Liver (tissue), 8 donors: ENCODE measurements at regions not wholly inside any gene's neighbourhood (a gene's known extent, or its start where the extent isn't known, plus 50 kb on each side); places are given as distances from the start of the nearest gene placed in this dataset.

Experiments used
- DNase-seq: peaks from one replicate; pipeline ENCODE4 v3.0.0-alpha.2; 2017; ENCODE audit warnings: low spot score
- H3K27ac ChIP-seq, 2 donors: one replicate each; pipeline ENCODE4 v1.7.0; 2013; ENCODE audit warnings: inconsistent platforms in 2 of 2, low read length in 2 of 2, control low read depth in 1 of 2, low read depth in 1 of 2, mild to moderate bottlenecking in 1 of 2
- H3K27me3 ChIP-seq, 4 donors: one replicate each; pipeline versions ENCODE4 v1.6.1 to v1.7.0; 2013; ENCODE audit warnings: low read length in 3 of 4, inconsistent platforms in 1 of 4, mild to moderate bottlenecking in 1 of 4, moderate library complexity in 1 of 4; ENCODE audit not compliant: control insufficient read depth in 4 of 4, insufficient read depth in 4 of 4
- H3K36me3 ChIP-seq, 4 donors: one replicate each; pipeline versions ENCODE4 v1.6.1 to v1.7.0; 2013; ENCODE audit warnings: low read length in 3 of 4, mild to moderate bottlenecking in 3 of 4, low read depth in 1 of 4, moderate library complexity in 1 of 4; ENCODE audit not compliant: control insufficient read depth in 4 of 4, insufficient read depth in 3 of 4
- H3K4me1 ChIP-seq, 4 donors: one replicate each; pipeline versions ENCODE4 v1.6.1 to v1.7.0; 2013; ENCODE audit warnings: low read length in 3 of 4, mild to moderate bottlenecking in 3 of 4, moderate library complexity in 1 of 4; ENCODE audit not compliant: control insufficient read depth in 4 of 4, insufficient read depth in 4 of 4
- H3K4me3 ChIP-seq, 3 donors: one replicate each; pipeline versions ENCODE4 v1.6.1 to v1.7.0; 2013; ENCODE audit warnings: low read length in 3 of 3, control low read depth in 1 of 3, low read depth in 1 of 3, mild to moderate bottlenecking in 1 of 3
- H3K9ac ChIP-seq, 2 donors: one replicate each; pipeline ENCODE4 v1.7.0; 2013; ENCODE audit warnings: low read length in 2 of 2, mild to moderate bottlenecking in 2 of 2, moderate library complexity in 2 of 2, control low read depth in 1 of 2, low read depth in 1 of 2
- H3K9me3 ChIP-seq, 4 donors: one replicate each; pipeline versions ENCODE4 v1.6.1 to v1.7.0; 2013; ENCODE audit warnings: low read length in 3 of 4; ENCODE audit not compliant: control insufficient read depth in 4 of 4
- EGR1 ChIP-seq, 2 donors: IDR thresholded peaks; 2 replicates each; pipeline ENCODE4 v1.6.1; 2016 to 2018; ENCODE audit warnings: antibody characterized with exemption in 2 of 2, low read depth in 2 of 2
- FOXA1 ChIP-seq: IDR thresholded peaks from 2 replicates; pipeline ENCODE4 v1.6.1; 2016; ENCODE audit warnings: antibody characterized with exemption
- FOXA2 ChIP-seq: IDR thresholded peaks from 2 replicates; pipeline ENCODE4 v1.6.1; 2016; ENCODE audit warnings: antibody characterized with exemption
- GABPA ChIP-seq, 2 donors: IDR thresholded peaks in 1 of 2; conservative IDR thresholded peaks in 1 of 2; 2 replicates each; pipeline ENCODE4 v1.6.1; 2016; ENCODE audit warnings: antibody characterized with exemption in 2 of 2, mild to moderate bottlenecking in 1 of 2, moderate library complexity in 1 of 2
- HNF4A ChIP-seq, 2 donors: conservative IDR thresholded peaks; 2 replicates each; pipeline ENCODE4 v1.6.1; 2016; ENCODE audit warnings: antibody characterized with exemption in 2 of 2, mild to moderate bottlenecking in 2 of 2
- HNF4G ChIP-seq: IDR thresholded peaks from 2 replicates; pipeline ENCODE4 v1.6.1; 2016; ENCODE audit warnings: antibody characterized with exemption
- JUND ChIP-seq, 2 donors: IDR thresholded peaks; 2 replicates each; pipeline ENCODE4 v1.6.1; 2016; ENCODE audit warnings: antibody characterized with exemption in 2 of 2
- NR2F2 ChIP-seq: IDR thresholded peaks from 2 replicates; pipeline ENCODE4 v1.6.1; 2016; ENCODE audit warnings: antibody characterized with exemption
- SP1 ChIP-seq: IDR thresholded peaks from 2 replicates; pipeline ENCODE4 v1.6.1; 2018; ENCODE audit warnings: antibody characterized with exemption, mild to moderate bottlenecking
- TAF1 ChIP-seq: conservative IDR thresholded peaks from 2 replicates; pipeline ENCODE4 v1.6.1; 2016; ENCODE audit warnings: antibody characterized with exemption, mild to moderate bottlenecking
- YY1 ChIP-seq: IDR thresholded peaks from 2 replicates; pipeline ENCODE4 v1.6.1; 2016; ENCODE audit warnings: antibody characterized with exemption, mild to moderate bottlenecking
- WGBS: extraction: QIAGEN DNeasy Blood & Tissue Kit; methylation state at CpG from one replicate; pipeline ENCODE4 v1.1.7; 2013; 5-methylcytosine and 5-hydroxymethylcytosine counted together
- TF ChIP-seq, protein P1 (sequence below): IDR thresholded peaks from 2 replicates; pipeline ENCODE4 v1.6.1; 2016; ENCODE audit warnings: antibody characterized with exemption
- TF ChIP-seq, protein P2 (sequence below): IDR thresholded peaks from 2 replicates; pipeline ENCODE4 v1.6.1; 2016; ENCODE audit warnings: antibody characterized with exemption
- TF ChIP-seq, protein P3 (sequence below): IDR thresholded peaks from 2 replicates; pipeline ENCODE4 v1.6.1; 2016; ENCODE audit warnings: antibody characterized with exemption
- TF ChIP-seq, protein P4 (sequence below): IDR thresholded peaks from 2 replicates; pipeline ENCODE4 v1.6.1; 2016; ENCODE audit warnings: antibody characterized with exemption, mild to moderate bottlenecking
- TF ChIP-seq, protein P5 (sequence below): fragments of 150-350 bp; IDR thresholded peaks from 2 replicates; pipeline ENCODE4 v1.5.1; 2017; ENCODE audit warnings: improper control_type of control experiment, low read depth, low read length; ENCODE audit not compliant: missing input control
- donor health status: healthy.
- donor health status: healthy.
- donor health status: healthy.
- donor health status: healthy.
- donor health status: healthy.

DNA sequence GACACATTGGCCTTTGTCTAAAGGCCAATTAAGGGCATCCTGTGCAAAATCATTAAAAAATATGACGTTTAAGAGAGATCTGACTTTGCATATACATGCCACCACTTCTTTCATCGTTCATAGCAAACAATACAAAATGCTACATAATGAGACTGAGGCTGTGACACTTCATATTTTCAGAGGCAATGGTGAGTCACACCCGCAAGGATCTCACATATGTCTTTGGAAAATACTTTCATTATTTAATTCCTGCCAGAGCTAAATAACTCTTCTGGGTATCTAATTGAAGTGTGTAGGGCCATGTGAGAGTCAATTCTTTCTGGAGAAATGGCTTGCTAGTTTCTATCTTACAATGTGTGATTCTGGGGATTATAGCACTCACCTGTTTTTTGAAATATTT lies 222.8 kb upstream of the NLGN4Y start:
- no peak for TF ChIP-seq HNF4G
- TF ChIP-seq YY1, result no peak
- TF ChIP-seq, protein P1, sequence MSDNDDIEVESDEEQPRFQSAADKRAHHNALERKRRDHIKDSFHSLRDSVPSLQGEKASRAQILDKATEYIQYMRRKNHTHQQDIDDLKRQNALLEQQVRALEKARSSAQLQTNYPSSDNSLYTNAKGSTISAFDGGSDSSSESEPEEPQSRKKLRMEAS, result no peak
- no peak for TF ChIP-seq FOXA1
- TF ChIP-seq, protein P2, sequence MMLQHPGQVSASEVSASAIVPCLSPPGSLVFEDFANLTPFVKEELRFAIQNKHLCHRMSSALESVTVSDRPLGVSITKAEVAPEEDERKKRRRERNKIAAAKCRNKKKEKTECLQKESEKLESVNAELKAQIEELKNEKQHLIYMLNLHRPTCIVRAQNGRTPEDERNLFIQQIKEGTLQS, result no peak
- no peak for TF ChIP-seq HNF4A (conservative IDR thresholded peaks at IDR 0.05)
- no peak for TF ChIP-seq EGR1 (IDR thresholded peaks at IDR 0.05; ENCODE audit: low read depth in 2 of 2)
- TF ChIP-seq, protein P3, sequence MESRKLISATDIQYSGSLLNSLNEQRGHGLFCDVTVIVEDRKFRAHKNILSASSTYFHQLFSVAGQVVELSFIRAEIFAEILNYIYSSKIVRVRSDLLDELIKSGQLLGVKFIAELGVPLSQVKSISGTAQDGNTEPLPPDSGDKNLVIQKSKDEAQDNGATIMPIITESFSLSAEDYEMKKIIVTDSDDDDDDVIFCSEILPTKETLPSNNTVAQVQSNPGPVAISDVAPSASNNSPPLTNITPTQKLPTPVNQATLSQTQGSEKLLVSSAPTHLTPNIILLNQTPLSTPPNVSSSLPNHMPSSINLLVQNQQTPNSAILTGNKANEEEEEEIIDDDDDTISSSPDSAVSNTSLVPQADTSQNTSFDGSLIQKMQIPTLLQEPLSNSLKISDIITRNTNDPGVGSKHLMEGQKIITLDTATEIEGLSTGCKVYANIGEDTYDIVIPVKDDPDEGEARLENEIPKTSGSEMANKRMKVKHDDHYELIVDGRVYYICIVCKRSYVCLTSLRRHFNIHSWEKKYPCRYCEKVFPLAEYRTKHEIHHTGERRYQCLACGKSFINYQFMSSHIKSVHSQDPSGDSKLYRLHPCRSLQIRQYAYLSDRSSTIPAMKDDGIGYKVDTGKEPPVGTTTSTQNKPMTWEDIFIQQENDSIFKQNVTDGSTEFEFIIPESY, result no peak
- TF ChIP-seq GABPA (IDR thresholded peaks at IDR 0.05 in 1 of 2, conservative IDR thresholded peaks at IDR 0.05 in 1 of 2), result no peak
- no peak for TF ChIP-seq TAF1
- TF ChIP-seq, protein P4, sequence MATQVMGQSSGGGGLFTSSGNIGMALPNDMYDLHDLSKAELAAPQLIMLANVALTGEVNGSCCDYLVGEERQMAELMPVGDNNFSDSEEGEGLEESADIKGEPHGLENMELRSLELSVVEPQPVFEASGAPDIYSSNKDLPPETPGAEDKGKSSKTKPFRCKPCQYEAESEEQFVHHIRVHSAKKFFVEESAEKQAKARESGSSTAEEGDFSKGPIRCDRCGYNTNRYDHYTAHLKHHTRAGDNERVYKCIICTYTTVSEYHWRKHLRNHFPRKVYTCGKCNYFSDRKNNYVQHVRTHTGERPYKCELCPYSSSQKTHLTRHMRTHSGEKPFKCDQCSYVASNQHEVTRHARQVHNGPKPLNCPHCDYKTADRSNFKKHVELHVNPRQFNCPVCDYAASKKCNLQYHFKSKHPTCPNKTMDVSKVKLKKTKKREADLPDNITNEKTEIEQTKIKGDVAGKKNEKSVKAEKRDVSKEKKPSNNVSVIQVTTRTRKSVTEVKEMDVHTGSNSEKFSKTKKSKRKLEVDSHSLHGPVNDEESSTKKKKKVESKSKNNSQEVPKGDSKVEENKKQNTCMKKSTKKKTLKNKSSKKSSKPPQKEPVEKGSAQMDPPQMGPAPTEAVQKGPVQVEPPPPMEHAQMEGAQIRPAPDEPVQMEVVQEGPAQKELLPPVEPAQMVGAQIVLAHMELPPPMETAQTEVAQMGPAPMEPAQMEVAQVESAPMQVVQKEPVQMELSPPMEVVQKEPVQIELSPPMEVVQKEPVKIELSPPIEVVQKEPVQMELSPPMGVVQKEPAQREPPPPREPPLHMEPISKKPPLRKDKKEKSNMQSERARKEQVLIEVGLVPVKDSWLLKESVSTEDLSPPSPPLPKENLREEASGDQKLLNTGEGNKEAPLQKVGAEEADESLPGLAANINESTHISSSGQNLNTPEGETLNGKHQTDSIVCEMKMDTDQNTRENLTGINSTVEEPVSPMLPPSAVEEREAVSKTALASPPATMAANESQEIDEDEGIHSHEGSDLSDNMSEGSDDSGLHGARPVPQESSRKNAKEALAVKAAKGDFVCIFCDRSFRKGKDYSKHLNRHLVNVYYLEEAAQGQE, result no peak
- TF ChIP-seq SP1, result no peak
- TF ChIP-seq NR2F2, result no peak
- Histone ChIP-seq H3K9me3 (no peaks in the 10 kb centered on the region), H3K4me1 (no peaks in the 10 kb centered on the region), H3K27ac (no peak overlapping the region), H3K36me3 (no peaks in the 10 kb centered on the region), H3K9ac (no peak overlapping the region), H3K27me3 (no peaks in the 10 kb centered on the region), H3K4me3 (no peak overlapping the region)
- 65% methylated on average over 3 of the region's 3 CpGs for WGBS
- DNase-seq, result no peak

DNA sequence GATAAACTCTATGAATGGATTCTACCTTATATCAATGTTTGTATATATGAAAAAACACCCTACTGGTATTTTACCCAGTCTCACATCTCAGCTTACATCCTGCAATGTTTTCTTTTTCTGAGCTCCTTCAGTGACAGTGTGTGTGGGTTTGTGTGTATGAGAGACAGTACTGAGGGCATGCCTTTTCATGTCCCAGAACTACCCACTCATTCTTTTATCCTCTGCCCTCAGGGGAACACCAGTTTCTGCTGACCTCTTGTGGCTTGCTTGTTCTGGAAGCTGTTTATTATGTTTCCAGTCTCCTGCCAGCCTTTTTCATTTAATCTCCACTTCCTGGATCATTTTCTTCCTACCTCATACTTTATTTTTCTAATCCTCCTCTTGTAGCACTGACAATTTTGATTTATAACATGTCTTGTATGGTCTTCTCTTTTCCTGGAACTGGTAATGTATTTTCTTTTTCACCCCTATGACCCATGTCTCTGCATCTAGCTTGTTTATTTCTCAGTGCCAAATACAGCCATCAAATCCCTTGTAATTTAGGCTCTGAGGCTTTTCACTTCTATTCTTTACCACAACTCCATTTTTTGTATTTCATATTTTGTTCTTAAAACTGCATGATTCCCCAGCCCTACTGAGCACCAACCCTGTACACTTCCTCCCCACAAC lies 195.5 kb upstream of the NLGN4Y start:
- no peaks in the 10 kb centered on the region for H3K27me3 ChIP-seq
- H3K4me3 ChIP-seq, result no peak overlapping the region
- H3K4me1 ChIP-seq, result no peaks in the 10 kb centered on the region
- H3K9me3 ChIP-seq, result no peaks in the 10 kb centered on the region
- no peak overlapping the region for H3K9ac ChIP-seq
- no peak for TF ChIP-seq EGR1 (IDR thresholded peaks at IDR 0.05; ENCODE audit: low read depth in 2 of 2)
- no peak for TF ChIP-seq HNF4G
- TF ChIP-seq HNF4A (conservative IDR thresholded peaks at IDR 0.05), result no peak
- TF ChIP-seq, protein P5, sequence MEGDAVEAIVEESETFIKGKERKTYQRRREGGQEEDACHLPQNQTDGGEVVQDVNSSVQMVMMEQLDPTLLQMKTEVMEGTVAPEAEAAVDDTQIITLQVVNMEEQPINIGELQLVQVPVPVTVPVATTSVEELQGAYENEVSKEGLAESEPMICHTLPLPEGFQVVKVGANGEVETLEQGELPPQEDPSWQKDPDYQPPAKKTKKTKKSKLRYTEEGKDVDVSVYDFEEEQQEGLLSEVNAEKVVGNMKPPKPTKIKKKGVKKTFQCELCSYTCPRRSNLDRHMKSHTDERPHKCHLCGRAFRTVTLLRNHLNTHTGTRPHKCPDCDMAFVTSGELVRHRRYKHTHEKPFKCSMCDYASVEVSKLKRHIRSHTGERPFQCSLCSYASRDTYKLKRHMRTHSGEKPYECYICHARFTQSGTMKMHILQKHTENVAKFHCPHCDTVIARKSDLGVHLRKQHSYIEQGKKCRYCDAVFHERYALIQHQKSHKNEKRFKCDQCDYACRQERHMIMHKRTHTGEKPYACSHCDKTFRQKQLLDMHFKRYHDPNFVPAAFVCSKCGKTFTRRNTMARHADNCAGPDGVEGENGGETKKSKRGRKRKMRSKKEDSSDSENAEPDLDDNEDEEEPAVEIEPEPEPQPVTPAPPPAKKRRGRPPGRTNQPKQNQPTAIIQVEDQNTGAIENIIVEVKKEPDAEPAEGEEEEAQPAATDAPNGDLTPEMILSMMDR, result no peak
- TF ChIP-seq, protein P2, result no peak
- TF ChIP-seq FOXA2, result no peak
- no peak for TF ChIP-seq YY1
- TF ChIP-seq, protein P4, result no peak
- TF ChIP-seq GABPA (IDR thresholded peaks at IDR 0.05 in 1 of 2, conservative IDR thresholded peaks at IDR 0.05 in 1 of 2), result no peak
- TF ChIP-seq, protein P3, result no peak
- TF ChIP-seq JUND (IDR thresholded peaks at IDR 0.05), result no peak
- no peak for DNase-seq
- no peaks in the 10 kb centered on the region for H3K36me3 ChIP-seq
- no peak overlapping the region for H3K27ac ChIP-seq
